ENCODE measurements at regions not wholly inside any gene's neighbourhood (a gene's known extent, or its start where the extent isn't known, plus 50 kb on each side); places are given as distances from the start of the nearest gene placed in this dataset.

DNA sequence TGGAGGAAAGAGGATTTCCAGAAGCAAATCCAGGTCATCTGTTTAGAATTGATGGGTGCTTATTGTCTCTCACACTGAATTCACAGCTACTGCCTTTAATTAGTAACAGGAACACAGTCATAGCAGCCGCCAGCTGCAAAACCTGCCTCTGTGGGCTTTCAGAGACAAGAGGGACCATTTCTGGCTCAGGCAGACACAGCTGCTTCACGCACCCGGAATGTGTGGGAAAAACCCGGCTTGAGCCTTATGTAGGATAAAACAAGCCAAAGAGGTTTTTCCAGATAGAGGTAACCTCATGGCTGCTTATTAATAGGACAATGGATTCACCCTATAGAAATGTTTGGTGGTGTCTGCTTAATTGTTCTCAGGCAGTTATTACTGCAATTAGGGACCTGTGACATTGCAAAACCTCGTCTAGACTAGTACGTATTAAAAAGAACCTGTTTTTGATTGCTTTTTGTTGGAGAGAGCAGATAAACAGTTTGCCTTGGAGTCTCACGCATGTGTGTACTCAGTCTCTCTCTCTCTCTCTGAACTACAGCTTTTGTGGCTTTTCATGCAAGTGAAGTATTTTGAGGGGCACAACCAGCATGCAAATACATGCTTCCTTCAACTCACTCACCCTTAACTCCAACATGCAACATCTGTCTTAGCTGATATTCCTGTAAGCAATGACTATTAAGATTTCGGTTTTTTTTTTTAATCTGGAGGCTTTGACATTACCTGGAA lies 302.7 kb downstream of the PLK2 start:
- H2AFZ ChIP-seq (ENCODE audit: low read length): peak overlapping the region; percentile 53
- no peaks in the 10 kb centered on the region for H3F3A ChIP-seq (ENCODE audit: insufficient read depth, low read length)
- H3K79me2 ChIP-seq (ENCODE audit: low read length): no peaks in the 10 kb centered on the region
- no peaks in the 10 kb centered on the region for H3K9me2 ChIP-seq (replicated peaks; ENCODE audit: insufficient read depth, low read length)
- no peaks in the 10 kb centered on the region for H3K36me3 ChIP-seq (replicated peaks; ENCODE audit: insufficient read depth, low read length)
- H3K9me3 ChIP-seq (replicated peaks; ENCODE audit: insufficient read depth, low read length): no peaks in the 10 kb centered on the region
- peak overlapping the region; percentile 13; the same call in 1 of the 2 replicates for H3K9ac ChIP-seq (ENCODE audit: low read length)
- H3K27me3 ChIP-seq (replicated peaks; ENCODE audit: insufficient read depth, low read length): no peaks in the 10 kb centered on the region
- peak overlapping the region; percentile 7 for H3K4me3 ChIP-seq (ENCODE audit: low read length)
- DNase-seq: peak; percentile 61
- no peak for TF ChIP-seq EZH2 (optimal IDR thresholded peaks at IDR 0.05; ENCODE audit: low read depth, low read length)
- TF ChIP-seq, protein P1, sequence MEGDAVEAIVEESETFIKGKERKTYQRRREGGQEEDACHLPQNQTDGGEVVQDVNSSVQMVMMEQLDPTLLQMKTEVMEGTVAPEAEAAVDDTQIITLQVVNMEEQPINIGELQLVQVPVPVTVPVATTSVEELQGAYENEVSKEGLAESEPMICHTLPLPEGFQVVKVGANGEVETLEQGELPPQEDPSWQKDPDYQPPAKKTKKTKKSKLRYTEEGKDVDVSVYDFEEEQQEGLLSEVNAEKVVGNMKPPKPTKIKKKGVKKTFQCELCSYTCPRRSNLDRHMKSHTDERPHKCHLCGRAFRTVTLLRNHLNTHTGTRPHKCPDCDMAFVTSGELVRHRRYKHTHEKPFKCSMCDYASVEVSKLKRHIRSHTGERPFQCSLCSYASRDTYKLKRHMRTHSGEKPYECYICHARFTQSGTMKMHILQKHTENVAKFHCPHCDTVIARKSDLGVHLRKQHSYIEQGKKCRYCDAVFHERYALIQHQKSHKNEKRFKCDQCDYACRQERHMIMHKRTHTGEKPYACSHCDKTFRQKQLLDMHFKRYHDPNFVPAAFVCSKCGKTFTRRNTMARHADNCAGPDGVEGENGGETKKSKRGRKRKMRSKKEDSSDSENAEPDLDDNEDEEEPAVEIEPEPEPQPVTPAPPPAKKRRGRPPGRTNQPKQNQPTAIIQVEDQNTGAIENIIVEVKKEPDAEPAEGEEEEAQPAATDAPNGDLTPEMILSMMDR (IDR thresholded peaks at IDR 0.05; ENCODE audit: low read length): no peak
- no peak for TF ChIP-seq EZH2phosphoT487 (IDR thresholded peaks at IDR 0.05; ENCODE audit: low read length)
- H3K4me1 ChIP-seq (ENCODE audit: low read length): peaks cover 17% of the 10 kb centered on the region
- H4K20me1 ChIP-seq (ENCODE audit: insufficient read depth, low read length): no peaks in the 10 kb centered on the region
- peak overlapping the region; percentile 49 for H3K4me2 ChIP-seq (ENCODE audit: low read depth, low read length)
- peak overlapping the region; percentile 36; the same call in 1 of the 2 replicates for H3K27ac ChIP-seq (ENCODE audit: low read length)

DNA sequence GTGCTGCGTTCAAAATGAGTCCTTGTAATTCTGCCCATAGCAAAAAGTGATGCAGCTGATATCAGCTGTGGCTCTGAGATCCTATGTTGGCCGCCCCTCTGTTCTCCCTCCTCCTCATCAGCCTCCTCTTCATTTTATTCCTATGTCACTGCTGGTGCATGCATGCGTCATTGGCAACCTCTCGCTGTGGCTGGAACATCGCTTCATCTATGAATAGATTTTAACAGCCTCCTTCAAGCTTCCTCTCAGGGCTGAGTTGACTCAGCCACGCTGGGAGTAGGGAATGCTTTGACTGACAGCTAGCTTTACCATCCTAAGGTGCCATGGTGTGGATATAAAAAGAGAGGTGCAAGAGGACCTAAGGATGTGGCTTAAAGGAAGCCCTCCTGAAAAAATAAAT lies 303.5 kb downstream of the PLK2 start:
- Histone ChIP-seq H3K36me3 (replicated peaks; ENCODE audit: insufficient read depth, low read length) (no peaks in the 10 kb centered on the region), H3K9me3 (replicated peaks; ENCODE audit: insufficient read depth, low read length) (no peaks in the 10 kb centered on the region), H3K9me2 (replicated peaks; ENCODE audit: insufficient read depth, low read length) (no peaks in the 10 kb centered on the region), H3F3A (ENCODE audit: insufficient read depth, low read length) (no peaks in the 10 kb centered on the region), H3K4me1 (ENCODE audit: low read length) (peaks cover 17% of the 10 kb centered on the region), H3K27ac (ENCODE audit: low read length) (peak overlapping the region; percentile 36; the same call in 1 of the 2 replicates), H3K4me3 (ENCODE audit: low read length) (no peak overlapping the region; the same call in 1 of the 2 replicates), H3K4me2 (ENCODE audit: low read depth, low read length) (peak overlapping the region; percentile 49), H4K20me1 (ENCODE audit: insufficient read depth, low read length) (no peaks in the 10 kb centered on the region), H3K27me3 (replicated peaks; ENCODE audit: insufficient read depth, low read length) (no peaks in the 10 kb centered on the region), H2AFZ (ENCODE audit: low read length) (peak overlapping the region; percentile 53; the same call in 1 of the 2 replicates), H3K79me2 (ENCODE audit: low read length) (no peaks in the 10 kb centered on the region), H3K9ac (ENCODE audit: low read length) (no peak overlapping the region)
- DNase-seq: no peak
- TF ChIP-seq, protein P1 (IDR thresholded peaks at IDR 0.05; ENCODE audit: low read length): no peak
- TF ChIP-seq EZH2 (optimal IDR thresholded peaks at IDR 0.05; ENCODE audit: low read depth, low read length): no peak
- no peak for TF ChIP-seq EZH2phosphoT487 (IDR thresholded peaks at IDR 0.05; ENCODE audit: low read length)

DNA sequence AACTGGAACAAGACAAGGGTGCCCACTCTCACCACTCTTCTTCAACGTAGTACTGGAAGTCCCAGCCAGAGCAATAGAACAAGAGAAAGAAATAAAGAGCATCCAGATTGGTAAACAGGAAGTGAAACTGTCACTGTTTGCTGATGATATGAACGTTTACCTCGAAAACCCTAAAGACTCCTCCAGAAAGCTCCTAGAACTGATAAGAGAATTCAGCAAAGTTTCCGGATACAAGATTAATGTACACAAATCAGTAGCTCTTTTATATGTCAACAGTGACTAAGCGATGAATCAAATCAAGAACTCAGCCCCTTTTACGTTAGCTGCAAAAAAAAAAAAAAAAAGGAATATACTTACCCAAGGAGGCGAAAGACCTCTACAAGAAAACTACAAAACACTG lies 306.6 kb downstream of the PLK2 start:
- no peak overlapping the region for H3K4me2 ChIP-seq (ENCODE audit: low read depth, low read length)
- no peaks in the 10 kb centered on the region for H4K20me1 ChIP-seq (ENCODE audit: insufficient read depth, low read length)
- no peak overlapping the region for H3K9ac ChIP-seq (ENCODE audit: low read length)

More for the DNA sequence above, 306.6 kb downstream of the PLK2 start:
- TF ChIP-seq, protein P1 (IDR thresholded peaks at IDR 0.05; ENCODE audit: low read length): no peak
- TF ChIP-seq EZH2phosphoT487 (IDR thresholded peaks at IDR 0.05; ENCODE audit: low read length) (no peak), EZH2 (optimal IDR thresholded peaks at IDR 0.05; ENCODE audit: low read depth, low read length) (no peak)
- Histone ChIP-seq H3F3A (ENCODE audit: insufficient read depth, low read length) (no peaks in the 10 kb centered on the region), H3K79me2 (ENCODE audit: low read length) (no peaks in the 10 kb centered on the region), H3K27me3 (replicated peaks; ENCODE audit: insufficient read depth, low read length) (no peaks in the 10 kb centered on the region), H3K9me3 (replicated peaks; ENCODE audit: insufficient read depth, low read length) (no peaks in the 10 kb centered on the region), H3K36me3 (replicated peaks; ENCODE audit: insufficient read depth, low read length) (no peaks in the 10 kb centered on the region), H3K27ac (ENCODE audit: low read length) (no peak overlapping the region), H3K9me2 (replicated peaks; ENCODE audit: insufficient read depth, low read length) (no peaks in the 10 kb centered on the region), H3K4me1 (ENCODE audit: low read length) (peaks cover 17% of the 10 kb centered on the region), H3K4me3 (ENCODE audit: low read length) (no peak overlapping the region), H2AFZ (ENCODE audit: low read length) (no peak overlapping the region)
- DNase-seq: no peak

Measured in MM.1S (cell line).